GM18502 (cell line): ENCODE measurements at regions not wholly inside any gene's neighbourhood (a gene's known extent, or its start where the extent isn't known, plus 50 kb on each side); places are given as distances from the start of the nearest gene placed in this dataset.
"Not testable (repeated sequence)": the region's sequence is repeated elsewhere in the genome, so short reads cannot be mapped to it uniquely, and the experiment has no call there.

Experiments used
- ATAC-seq: cut with Tn5 transposase; IDR thresholded peaks from one replicate; pipeline ENCODE4 v1.9.1; 2021; ENCODE audit warnings: mild to moderate bottlenecking; ENCODE audit not compliant: unreplicated experiment, poor library complexity

- no peak for ATAC-seq
Measured at GRCh38 chr7:124643311-124643811, 122.2 kb downstream of the GPR37 start.

- peak; percentile 55 for ATAC-seq
Measured at GRCh38 chr7:124635416-124635815, 130.2 kb downstream of the GPR37 start.

GRCh38 chr7:124633740-124634139, 131.9 kb downstream of the GPR37 start:
- ATAC-seq: no peak

- ATAC-seq: no peak
Measured at GRCh38 chr7:124630395-124630794, 135.2 kb downstream of the GPR37 start.

DNA sequence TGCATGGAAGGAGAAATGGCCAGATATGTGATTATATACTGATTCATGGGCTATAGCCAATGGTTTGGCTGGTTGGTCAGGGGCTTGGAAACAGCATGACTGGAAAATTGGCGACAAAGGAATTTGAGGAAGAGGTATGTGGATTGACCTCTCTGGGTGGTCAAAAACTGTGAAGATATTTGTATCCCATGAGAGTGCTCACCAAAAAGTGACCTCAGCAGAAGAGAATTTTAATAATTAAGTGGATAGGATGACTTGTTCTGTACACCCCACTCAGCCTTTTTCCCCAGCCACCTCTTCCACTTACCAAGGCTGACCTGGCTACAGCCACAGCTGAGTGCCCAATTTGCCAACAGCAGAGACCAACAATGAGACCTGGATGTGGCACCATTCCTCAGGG, 146.7 kb downstream of the GPR37 start:
- no peak for ATAC-seq

- ATAC-seq: not testable (repeated sequence)
Measured at GRCh38 chr7:124618051-124618450, 147.5 kb downstream of the GPR37 start.

GRCh38 chr7:124603066-124603465, 162.5 kb downstream of the GPR37 start:
- no peak for ATAC-seq

DNA sequence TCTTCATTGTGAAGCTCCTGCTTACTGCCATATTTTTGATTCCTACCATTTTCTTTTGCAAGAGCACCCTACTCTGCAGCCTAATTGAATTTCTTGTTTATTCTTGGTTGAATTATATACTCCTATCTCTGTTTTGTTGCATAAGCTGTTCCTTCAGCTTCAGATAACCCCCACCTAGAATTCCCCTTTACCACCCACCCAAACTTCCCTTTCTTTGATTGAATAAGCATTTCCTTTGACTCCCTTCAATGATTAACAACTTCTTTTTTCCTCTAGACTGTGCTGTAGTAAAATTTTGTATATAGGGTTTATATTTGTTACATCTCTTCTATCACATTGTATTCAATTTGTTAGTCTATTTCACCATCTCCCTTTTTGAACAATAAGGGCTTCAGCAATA, 168.1 kb downstream of the GPR37 start:
- ATAC-seq: no peak

GRCh38 chr7:124596881-124597280, 168.7 kb downstream of the GPR37 start:
- ATAC-seq: no peak

- no peak for ATAC-seq
Measured at GRCh38 chr7:124590814-124591213, 174.8 kb downstream of the GPR37 start.

DNA sequence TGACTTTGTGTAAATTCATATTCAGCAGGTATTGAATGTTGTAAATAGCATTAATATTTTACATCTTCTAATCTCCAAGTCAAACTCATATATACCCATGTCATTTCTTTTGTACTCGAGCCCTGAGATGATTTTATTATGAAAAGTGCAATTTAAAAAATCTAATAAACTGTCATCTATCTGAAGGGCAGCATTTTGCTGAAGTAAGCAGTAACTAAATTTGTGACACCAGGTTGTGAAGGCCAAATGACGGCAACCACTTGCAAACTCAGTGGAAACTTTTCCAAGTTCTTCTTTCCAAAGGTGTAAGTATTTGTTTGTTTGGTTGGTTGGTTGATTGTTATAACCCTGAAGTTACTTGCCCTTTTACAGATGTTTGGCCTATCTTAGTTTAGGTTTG, 188.3 kb downstream of the GPR37 start:
- ATAC-seq: no peak

- no peak for ATAC-seq
Measured at GRCh38 chr7:124575176-124575575, 190.4 kb downstream of the GPR37 start.

DNA sequence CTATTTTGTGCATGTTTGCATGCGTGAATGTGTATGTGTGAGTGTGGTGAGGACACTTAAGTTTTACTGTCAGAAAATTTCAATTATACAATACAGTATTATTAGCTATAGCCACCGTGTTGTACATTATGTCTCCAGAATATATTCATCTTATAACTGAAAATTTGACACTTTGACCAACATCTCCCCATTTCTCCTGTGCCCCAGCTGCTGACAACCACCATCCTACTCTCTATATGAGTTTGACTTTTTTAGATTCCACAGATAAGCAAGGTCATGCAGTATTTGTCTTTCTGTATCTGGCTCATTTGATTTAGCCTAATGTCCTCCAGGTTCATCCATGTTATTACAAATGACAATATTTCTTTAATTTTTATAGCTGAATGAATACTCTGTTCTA, 195.0 kb downstream of the GPR37 start:
- no peak for ATAC-seq

DNA sequence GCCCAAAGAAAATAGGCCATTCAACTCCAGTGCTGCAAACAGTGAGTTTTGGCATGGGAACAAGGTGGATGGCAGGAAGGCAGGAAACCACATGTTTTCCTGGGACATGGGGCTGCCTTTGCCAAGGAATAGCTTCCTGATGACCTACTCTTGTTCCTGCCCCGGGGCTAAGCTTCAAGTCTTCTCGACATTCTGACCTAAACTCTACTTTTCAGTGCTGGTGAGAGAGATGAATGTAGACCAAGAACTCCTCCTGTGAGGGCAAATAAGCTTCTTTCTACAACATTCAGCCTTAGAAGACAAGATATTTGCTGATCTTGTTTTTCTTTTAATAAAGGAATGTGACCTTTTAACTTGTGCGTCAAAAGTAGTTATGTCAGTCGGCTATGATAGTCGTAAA, 199.0 kb downstream of the GPR37 start:
- ATAC-seq: no peak

- ATAC-seq: no peak
Measured at GRCh38 chr7:124557587-124557986, 208.0 kb downstream of the GPR37 start.

GRCh38 chr7:124557101-124557500, 208.5 kb downstream of the GPR37 start:
- no peak for ATAC-seq

DNA sequence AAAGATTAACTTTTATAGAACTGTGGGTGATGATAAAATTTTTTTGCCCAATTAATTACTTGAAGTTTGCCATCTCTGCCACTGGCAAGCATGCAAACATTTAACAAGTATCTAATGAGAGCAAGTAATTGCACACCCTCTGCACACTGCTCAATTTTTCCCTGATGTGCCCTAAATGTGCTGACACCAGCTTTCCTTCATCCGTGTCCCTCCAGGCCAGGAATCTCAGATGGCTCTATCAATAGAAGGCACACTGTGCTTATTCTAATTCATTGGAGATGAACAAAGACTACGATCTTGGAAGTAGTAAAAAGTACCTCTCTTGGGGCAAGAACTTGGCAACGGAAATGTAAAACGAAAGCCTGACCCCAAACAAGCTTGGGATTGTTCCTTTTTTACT, 212.1 kb downstream of the GPR37 start:
- no peak for ATAC-seq

DNA sequence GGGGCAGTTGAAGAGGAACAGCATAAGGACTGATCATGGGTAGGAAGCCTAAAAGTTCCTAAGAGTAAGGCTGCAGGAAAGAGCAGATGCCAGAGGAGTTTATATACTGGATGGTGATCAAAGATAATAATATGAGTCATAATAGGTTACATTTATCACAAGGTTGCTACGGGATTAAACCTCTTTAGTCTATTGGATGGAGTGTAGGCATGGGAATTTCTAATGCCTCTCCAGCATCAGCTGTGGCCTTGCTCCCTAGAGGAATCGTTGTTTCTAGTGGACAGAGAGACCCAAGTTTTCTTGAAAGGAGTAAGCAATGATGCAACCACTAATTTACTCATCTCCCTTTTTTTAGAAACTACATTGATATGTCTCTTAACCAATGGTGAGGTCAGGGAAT, 213.4 kb downstream of the GPR37 start:
- no peak for ATAC-seq

DNA sequence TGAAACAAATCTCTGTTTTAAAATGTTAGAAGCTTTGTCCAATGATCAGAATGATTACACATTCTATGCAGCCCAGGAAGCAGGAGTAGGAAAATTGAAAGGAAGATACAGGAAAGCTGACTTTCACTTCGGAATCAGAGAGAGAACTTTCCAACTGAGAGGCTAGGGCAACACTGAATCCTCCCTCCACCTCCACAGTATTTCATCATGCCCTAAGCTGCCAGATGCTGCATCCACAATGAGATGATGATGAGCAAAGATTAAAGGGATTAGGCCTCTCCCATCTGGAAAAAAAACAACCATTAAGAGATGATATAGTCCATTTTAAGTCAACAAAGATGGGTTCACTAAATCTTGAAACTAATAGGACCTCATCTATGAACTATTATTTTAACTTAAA, 215.6 kb downstream of the GPR37 start:
- no peak for ATAC-seq

DNA sequence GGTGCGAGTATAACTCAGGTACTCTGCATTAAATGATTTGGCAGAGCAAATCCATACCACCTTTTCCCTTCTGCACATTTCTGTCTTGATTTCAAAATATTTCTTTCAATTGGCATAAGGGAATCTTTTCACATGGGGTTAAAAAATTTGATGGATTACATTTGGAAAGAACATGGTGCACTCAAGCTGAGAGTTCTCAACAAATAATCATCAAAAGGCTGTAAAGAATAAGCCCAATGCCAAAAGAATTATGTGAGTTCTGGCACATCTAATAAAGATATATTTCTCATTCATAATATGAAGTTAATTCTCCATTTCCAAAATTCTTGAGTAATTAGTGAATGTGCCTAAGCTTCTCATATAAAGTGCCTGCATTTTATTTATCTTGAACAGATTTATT, 223.1 kb downstream of the GPR37 start:
- ATAC-seq: no peak

DNA sequence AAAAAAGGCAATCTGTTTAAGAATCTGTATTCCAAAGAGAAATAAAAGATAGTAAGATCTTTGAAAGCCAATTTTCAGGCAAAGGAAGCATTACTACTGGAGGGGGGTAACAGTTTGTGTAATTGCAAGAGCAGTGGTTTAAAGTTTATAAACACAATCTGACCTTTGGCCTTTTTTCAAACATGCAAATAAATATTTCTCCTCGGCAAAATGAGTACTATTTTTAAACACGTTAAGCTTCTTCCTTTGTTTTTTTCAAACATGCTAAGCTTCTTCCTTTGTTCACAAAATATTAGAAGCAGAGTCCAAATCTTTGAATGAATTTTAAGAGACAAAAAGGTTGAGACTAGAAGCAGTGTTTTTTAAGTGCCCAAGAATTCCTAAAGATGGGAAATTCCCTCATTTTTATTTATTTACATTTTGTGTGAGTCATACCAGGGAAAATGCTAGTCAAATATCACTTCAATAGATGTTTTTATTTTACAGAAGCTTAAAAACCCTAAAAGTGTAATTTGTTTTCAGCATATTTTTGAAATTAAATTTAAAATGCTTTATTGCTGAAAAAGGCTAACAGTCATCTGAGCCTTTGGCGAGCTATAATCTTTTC, 229.3 kb downstream of the GPR37 start:
- no peak for ATAC-seq

- no peak for ATAC-seq
Measured at GRCh38 chr7:124532166-124532565, 233.4 kb downstream of the GPR37 start.

DNA sequence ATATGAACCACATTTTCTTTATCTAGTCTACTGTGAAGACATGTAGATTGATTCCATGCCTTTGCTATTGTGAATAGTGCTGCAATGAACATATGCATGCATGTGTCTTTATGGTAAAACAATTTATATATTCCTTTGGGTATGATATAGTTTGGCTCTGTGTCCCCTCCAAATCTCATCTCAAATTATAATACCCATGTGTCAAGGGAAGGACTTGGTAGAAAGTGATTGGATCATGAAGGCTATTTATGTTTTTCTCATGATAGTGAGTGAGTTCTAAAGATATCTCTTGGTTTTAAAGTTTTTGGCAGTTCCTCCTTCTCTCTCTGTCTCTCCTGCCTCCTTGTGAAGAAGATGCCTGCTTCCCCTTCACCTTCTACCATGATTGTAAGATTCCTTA, 248.7 kb downstream of the GPR37 start:
- no peak for ATAC-seq
